Heart left ventricle (tissue), 16 donors: ENCODE measurements at regions not wholly inside any gene's neighbourhood (a gene's known extent, or its start where the extent isn't known, plus 50 kb on each side); places are given as distances from the start of the nearest gene placed in this dataset.

Experiments used
- ATAC-seq, 4 donors: fragments of 200-7000 bp; cut with Tn5 transposase; one replicate each; pipeline ENCODE4 v1.9.1; 2020 to 2022; ENCODE audit warnings: moderate library complexity in 4 of 4, mild to moderate bottlenecking in 3 of 4, moderate number of reproducible peaks in 1 of 4
- DNase-seq, 5 donors: peaks; one replicate each; pipeline ENCODE4 v3.0.0-alpha.2; 2020
- H3K27ac ChIP-seq, 12 donors: fragments of 200-600 bp; sonication (generic) in 4 of 12; one replicate each; pipeline versions ENCODE4 v1.5.0 to v1.8.0; 2016 to 2022; ENCODE audit warnings: mild to moderate bottlenecking in 2 of 12
- H3K27me3 ChIP-seq, 9 donors: fragments of 200-600 bp; sonication (generic) in 2 of 9; one replicate each; pipeline versions ENCODE4 v1.5.1 to v1.8.0; 2016 to 2022; ENCODE audit warnings: mild to moderate bottlenecking in 3 of 9
- H3K36me3 ChIP-seq, 9 donors: fragments of 200-600 bp; sonication (generic) in 2 of 9; one replicate each; pipeline versions ENCODE4 v1.5.0 to v1.8.0; 2018 to 2022; ENCODE audit warnings: mild to moderate bottlenecking in 2 of 9
- H3K4me1 ChIP-seq, 12 donors: fragments of 200-600 bp; sonication (generic) in 4 of 12; one replicate each; pipeline versions ENCODE4 v1.5.0 to v1.8.0; 2016 to 2022; ENCODE audit warnings: mild to moderate bottlenecking in 3 of 12
- H3K4me3 ChIP-seq, 12 donors: fragments of 200-600 bp; sonication (generic) in 4 of 12; one replicate each; pipeline versions ENCODE4 v1.5.0 to v1.8.0; 2017 to 2022; ENCODE audit warnings: mild to moderate bottlenecking in 9 of 12, moderate library complexity in 4 of 12
- H3K9me3 ChIP-seq, 12 donors: fragments of 200-600 bp; sonication (generic) in 4 of 12; one replicate each; pipeline versions ENCODE4 v1.5.0 to v1.8.0; 2016 to 2022; ENCODE audit warnings: mild to moderate bottlenecking in 1 of 12
- POLR2A ChIP-seq, 2 donors: fragments of 450-650 bp; IDR thresholded peaks; one replicate each; pipeline ENCODE4 v1.6.1; 2017; ENCODE audit warnings: antibody characterized with exemption in 2 of 2, mild to moderate bottlenecking in 2 of 2, moderate library complexity in 2 of 2
- WGBS, 4 donors: extraction: QIAGEN DNeasy Blood & Tissue Kit in 2 of 4; methylation state at CpG; one replicate each; pipeline versions ENCODE4 v1.1.5 to v1.1.7; 2013 to 2018; 5-methylcytosine and 5-hydroxymethylcytosine counted together
- intact Hi-C, 10 donors: fragments of 100-400 bp; cut with DNase I; formaldehyde crosslinking; loops; one replicate each; pipeline versions ENCODE4 v1.11.1 to v1.14.2; 2022
- TF ChIP-seq, protein P1 (sequence below), 12 donors: fragments of 200-600 bp; sonication (generic) in 4 of 12; IDR thresholded peaks; one replicate each; pipeline versions ENCODE4 v1.5.0 to v1.8.0; 2018 to 2022; ENCODE audit warnings: antibody characterized with exemption in 12 of 12, mild to moderate bottlenecking in 5 of 12
- donor health status: ischemic (EF 13 %, LVEDD 7.1; RV severe dilation, severe dysfunction).
- donor health status: healthy with polysubstance abuse.
- donor health status: DM: no; HTN: yes; CAD: no.
- donor health status: DM: no; HTN: no; CAD: no.
- donor health status: ischemic (EF 25% LVEDD 6.9; RV normal size, moderate dysfunction).
- donor health status: ischemic (EF 25% LVEDD 5.7; RV mildly dilated, moderate dysfunction).
- donor health status: healthy.
- donor health status: DM: yes; HTN: yes; CAD: no.
- donor health status: ischemic (EF 35%, LVEDD 5.7; RV mildly dilated, moderate dysfunction).
- donor health status: nonischemic (EF 11% LVEDD 7.7; RV severe dilation, severe dysfunction).
- donor health status: DM: yes; HTN: yes; CAD: no.
- donor health status: PGD.
- donor health status: ischemic (EF 29% LVEDD 5.4; RV normal size, mild dysfunction).
- donor health status: nonischemic (EF 23%, LVEDD 6.1; RV moderate dilation, normal function).

DNA sequence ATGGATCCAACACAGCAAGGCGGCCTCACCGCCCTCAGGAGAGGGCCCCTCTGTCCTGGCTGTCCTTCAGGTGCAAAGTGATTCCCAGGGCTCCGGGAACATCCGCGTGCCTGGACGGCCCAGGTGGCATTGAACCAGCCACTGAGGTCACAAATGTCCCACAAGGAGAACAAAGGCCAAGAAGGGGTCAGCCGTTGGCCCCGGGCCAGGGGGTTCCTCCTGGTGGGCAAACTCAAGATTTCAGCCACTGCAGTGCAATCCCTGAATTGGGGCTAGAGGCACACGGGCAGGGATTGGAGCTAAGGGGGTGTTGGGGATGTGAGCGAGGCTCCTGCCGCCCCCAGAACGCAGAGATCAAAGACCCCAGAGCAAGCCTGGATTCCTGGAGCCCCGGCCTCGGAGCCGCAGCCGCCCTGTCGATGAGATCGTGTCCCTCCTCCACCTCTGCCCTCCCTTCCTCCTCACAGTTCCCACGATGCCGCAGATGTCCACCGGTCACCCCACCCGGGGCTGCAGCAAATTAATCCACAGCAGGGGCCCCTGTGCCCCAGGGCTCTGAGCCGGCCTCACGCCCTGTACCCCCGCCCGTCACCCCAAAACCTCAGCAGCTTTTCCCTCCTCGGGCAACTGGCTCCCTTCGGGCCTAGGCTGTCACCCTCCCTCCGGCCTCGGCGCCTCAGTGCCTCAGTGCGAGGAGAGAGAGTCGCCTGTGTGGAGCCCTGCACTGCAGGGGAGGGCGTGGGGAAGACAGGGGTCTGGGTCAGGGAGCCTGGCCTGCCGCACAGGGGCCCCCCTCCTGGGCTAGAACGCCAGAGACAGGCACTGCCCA is 56.7 kb upstream of the GALNT9 start:
- 46 to 55% (median 52%) methylated on average over 19 to 36 of the region's 36 CpGs for WGBS, 4 donors
- Histone ChIP-seq H3K9me3 (no peaks in the 10 kb centered on the region), H3K36me3 (no peaks in the 10 kb centered on the region), H3K27ac (no peak overlapping the region), H3K4me1 (no peaks in the 10 kb centered on the region), H3K27me3 (peaks cover 0 to 37% (median 21%) of the 10 kb centered on the region in 9 donors), H3K4me3 (no peak overlapping the region)
- intact Hi-C loops = no loop called here
- DNase-seq (peak in 2 of 5 donors; percentile 15 to 37), ATAC-seq (peak in 1 of 4 donors; percentile 27)
- TF ChIP-seq POLR2A (IDR thresholded peaks at IDR 0.05) = no peak
- TF ChIP-seq, protein P1, sequence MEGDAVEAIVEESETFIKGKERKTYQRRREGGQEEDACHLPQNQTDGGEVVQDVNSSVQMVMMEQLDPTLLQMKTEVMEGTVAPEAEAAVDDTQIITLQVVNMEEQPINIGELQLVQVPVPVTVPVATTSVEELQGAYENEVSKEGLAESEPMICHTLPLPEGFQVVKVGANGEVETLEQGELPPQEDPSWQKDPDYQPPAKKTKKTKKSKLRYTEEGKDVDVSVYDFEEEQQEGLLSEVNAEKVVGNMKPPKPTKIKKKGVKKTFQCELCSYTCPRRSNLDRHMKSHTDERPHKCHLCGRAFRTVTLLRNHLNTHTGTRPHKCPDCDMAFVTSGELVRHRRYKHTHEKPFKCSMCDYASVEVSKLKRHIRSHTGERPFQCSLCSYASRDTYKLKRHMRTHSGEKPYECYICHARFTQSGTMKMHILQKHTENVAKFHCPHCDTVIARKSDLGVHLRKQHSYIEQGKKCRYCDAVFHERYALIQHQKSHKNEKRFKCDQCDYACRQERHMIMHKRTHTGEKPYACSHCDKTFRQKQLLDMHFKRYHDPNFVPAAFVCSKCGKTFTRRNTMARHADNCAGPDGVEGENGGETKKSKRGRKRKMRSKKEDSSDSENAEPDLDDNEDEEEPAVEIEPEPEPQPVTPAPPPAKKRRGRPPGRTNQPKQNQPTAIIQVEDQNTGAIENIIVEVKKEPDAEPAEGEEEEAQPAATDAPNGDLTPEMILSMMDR (IDR thresholded peaks at IDR 0.05) = no peak

- TF ChIP-seq POLR2A (IDR thresholded peaks at IDR 0.05) = no peak
- TF ChIP-seq, protein P1 (IDR thresholded peaks at IDR 0.05) = no peak
- H3K36me3 ChIP-seq = no peaks in the 10 kb centered on the region
- no peak overlapping the region for H3K4me3 ChIP-seq
- no peaks in the 10 kb centered on the region for H3K4me1 ChIP-seq
- H3K27me3 ChIP-seq = peaks cover 0 to 41% (median 30%) of the 10 kb centered on the region in 9 donors
- DNase-seq (peak in 1 of 5 donors; percentile 4), ATAC-seq (no peak)
- no peaks in the 10 kb centered on the region for H3K9me3 ChIP-seq
- intact Hi-C loops = no loop called here
- no peak overlapping the region for H3K27ac ChIP-seq
- WGBS, 4 donors = 63 to 67% (median 67%) methylated on average over 25 of the region's 25 CpGs
These were observed 55.8 kb upstream of the GALNT9 start for GRCh38 chr12:132384916-132385774.

DNA sequence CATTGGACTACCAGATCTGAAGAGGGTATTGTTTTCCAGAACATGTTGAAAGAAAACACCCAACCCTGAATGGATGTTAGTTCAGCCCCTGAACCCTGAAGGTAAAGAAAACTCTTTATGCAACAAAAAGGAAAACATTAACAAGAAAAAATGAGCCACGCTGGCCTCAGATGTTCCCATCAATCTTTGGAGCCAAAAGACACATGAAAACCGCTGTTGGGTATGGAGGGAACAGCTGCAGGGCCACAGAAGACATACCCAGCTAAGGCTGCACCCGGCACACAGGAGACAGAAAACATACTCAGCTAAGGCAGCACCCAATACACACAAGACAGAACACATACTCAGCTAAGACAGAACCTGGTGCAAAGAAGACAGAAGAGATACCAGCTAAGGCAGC is 51.3 kb upstream of the GALNT9 start:
- WGBS, 4 donors = 59 to 71% (median 65%) methylated on average over 3 of the region's 3 CpGs
- no peak overlapping the region for H3K4me3 ChIP-seq
- intact Hi-C loops = no loop called here
- ATAC-seq (no peak), DNase-seq (no peak)
- H3K9me3 ChIP-seq = no peaks in the 10 kb centered on the region
- no peaks in the 10 kb centered on the region for H3K36me3 ChIP-seq
- H3K4me1 ChIP-seq = no peaks in the 10 kb centered on the region
- H3K27ac ChIP-seq = no peak overlapping the region
- peaks cover 7 to 40% (median 27%) of the 10 kb centered on the region in 9 donors for H3K27me3 ChIP-seq
- TF ChIP-seq, protein P1 (IDR thresholded peaks at IDR 0.05) = no peak
- TF ChIP-seq POLR2A (IDR thresholded peaks at IDR 0.05) = no peak

GRCh38 chr12:132379996-132380395 is 50.6 kb upstream of the GALNT9 start:
- H3K4me1 ChIP-seq = no peaks in the 10 kb centered on the region
- no peaks in the 10 kb centered on the region for H3K36me3 ChIP-seq
- 80 to 86% (median 83%) methylated on average over 25 of the region's 25 CpGs for WGBS, 4 donors
- no peak overlapping the region for H3K4me3 ChIP-seq
- peak in 2 of 5 donors; percentile 18 for DNase-seq
- TF ChIP-seq, protein P1 (IDR thresholded peaks at IDR 0.05) = no peak
- TF ChIP-seq POLR2A (IDR thresholded peaks at IDR 0.05) = no peak
- no peak for ATAC-seq
- no peaks in the 10 kb centered on the region for H3K9me3 ChIP-seq
- intact Hi-C loops = no loop called here
- peaks cover 7 to 43% (median 31%) of the 10 kb centered on the region in 9 donors for H3K27me3 ChIP-seq
- H3K27ac ChIP-seq = no peak overlapping the region
